Chondrocyte (in vitro differentiated cells): ENCODE measurements at regions not wholly inside any gene's neighbourhood (a gene's known extent, or its start where the extent isn't known, plus 50 kb on each side); places are given as distances from the start of the nearest gene placed in this dataset.
"Not testable (repeated sequence)": the region's sequence is repeated elsewhere in the genome, so short reads cannot be mapped to it uniquely, and the experiment has no call there.

Source experiments
- DNase-seq: peaks from one replicate; pipeline ENCODE4 v3.0.0; 2021; ENCODE audit warnings: mixed read lengths, low spot score
- H3K27ac Mint-ChIP-seq: one replicate; pipeline ENCODE4 v1.8.0; 2021; ENCODE audit warnings: mild to moderate bottlenecking, moderate library complexity, mixed read lengths; ENCODE audit not compliant: unreplicated experiment
- H3K27me3 Mint-ChIP-seq: 2 replicates; pipeline ENCODE4 v1.8.0; 2021; ENCODE audit warnings: low read depth, mixed read lengths
- H3K36me3 Mint-ChIP-seq: 2 replicates; pipeline ENCODE4 v1.8.0; 2021; ENCODE audit warnings: low read depth, mixed read lengths
- H3K4me1 Mint-ChIP-seq: 2 replicates; pipeline ENCODE4 v1.8.0; 2021; ENCODE audit warnings: low read depth, mild to moderate bottlenecking, mixed read lengths
- H3K4me3 Mint-ChIP-seq: one replicate; pipeline ENCODE4 v1.8.0; 2021; ENCODE audit warnings: mild to moderate bottlenecking, moderate library complexity, mixed read lengths; ENCODE audit not compliant: unreplicated experiment
- H3K9me3 Mint-ChIP-seq: 2 replicates; pipeline ENCODE4 v1.8.0; 2021; ENCODE audit warnings: low read depth, mixed read lengths
- CTCF ChIP-seq: fragments of 200-600 bp; sonication (generic); IDR thresholded peaks from 2 replicates; pipeline ENCODE4 v1.5.0; 2021; ENCODE audit warnings: antibody characterized with exemption, mild to moderate bottlenecking, moderate library complexity

GRCh38 chr6:140500849-140501248, 1126.4 kb upstream of the CITED2 start:
- TF ChIP-seq CTCF: no peak
- Mint-ChIP-seq H3K4me1 (peaks cover 22% of the 10 kb centered on the region), H3K27ac (no peak overlapping the region), H3K9me3 (peaks cover 25% of the 10 kb centered on the region), H3K27me3 (no peaks in the 10 kb centered on the region), H3K4me3 (no peak overlapping the region), H3K36me3 (peaks cover 3% of the 10 kb centered on the region)
- no peak for DNase-seq

- H3K27me3 Mint-ChIP-seq: no peaks in the 10 kb centered on the region
- TF ChIP-seq CTCF: no peak
- H3K4me1 Mint-ChIP-seq: peaks cover 17% of the 10 kb centered on the region
- H3K4me3 Mint-ChIP-seq: no peak overlapping the region
- DNase-seq: no peak
- peaks cover 18% of the 10 kb centered on the region for H3K9me3 Mint-ChIP-seq
- peaks cover 3% of the 10 kb centered on the region for H3K36me3 Mint-ChIP-seq
- H3K27ac Mint-ChIP-seq: no peak overlapping the region
Observed at GRCh38 chr6:140499607-140500006, 1125.2 kb upstream of the CITED2 start.

- Mint-ChIP-seq H3K36me3 (peaks cover 6% of the 10 kb centered on the region), H3K27ac (peak overlapping the region; percentile 82), H3K27me3 (no peaks in the 10 kb centered on the region), H3K9me3 (peaks cover 20% of the 10 kb centered on the region), H3K4me1 (peaks cover 15% of the 10 kb centered on the region), H3K4me3 (no peak overlapping the region)
- no peak for TF ChIP-seq CTCF
- no peak for DNase-seq
Observed at GRCh38 chr6:140494321-140495108, 1120.1 kb upstream of the CITED2 start.

GRCh38 chr6:140493470-140493869, 1119.0 kb upstream of the CITED2 start:
- H3K4me3 Mint-ChIP-seq, H3K27me3 Mint-ChIP-seq, H3K27ac Mint-ChIP-seq, DNase-seq, H3K36me3 Mint-ChIP-seq: not testable (repeated sequence)
- Mint-ChIP-seq H3K9me3 (peaks cover 20% of the 10 kb centered on the region), H3K4me1 (peaks cover 11% of the 10 kb centered on the region)

- TF ChIP-seq CTCF: no peak
- no peaks in the 10 kb centered on the region for H3K27me3 Mint-ChIP-seq
- H3K4me1 Mint-ChIP-seq: peaks cover 37% of the 10 kb centered on the region
- no peak for DNase-seq
- H3K9me3 Mint-ChIP-seq: peaks cover 20% of the 10 kb centered on the region
- H3K36me3 Mint-ChIP-seq: peaks cover 7% of the 10 kb centered on the region
- H3K4me3 Mint-ChIP-seq: no peak overlapping the region
- H3K27ac Mint-ChIP-seq: no peak overlapping the region
Observed at GRCh38 chr6:140490081-140490480, 1115.6 kb upstream of the CITED2 start.

- DNase-seq: no peak
- Mint-ChIP-seq H3K27me3 (no peaks in the 10 kb centered on the region), H3K4me3 (no peak overlapping the region), H3K4me1 (peaks cover 37% of the 10 kb centered on the region), H3K36me3 (peaks cover 3% of the 10 kb centered on the region), H3K27ac (peak overlapping the region; percentile 20), H3K9me3 (peaks cover 13% of the 10 kb centered on the region)
- no peak for TF ChIP-seq CTCF
Observed at GRCh38 chr6:140487586-140487985, 1113.1 kb upstream of the CITED2 start.
